ENCODE measurements at regions not wholly inside any gene's neighbourhood (a gene's known extent, or its start where the extent isn't known, plus 50 kb on each side); places are given as distances from the start of the nearest gene placed in this dataset.

- no peak overlapping the region for H2AFZ ChIP-seq (ENCODE audit: control insufficient read depth, low read depth, low read length)
- no peak overlapping the region for H3K9ac ChIP-seq (ENCODE audit: control insufficient read depth, insufficient read depth, low read length)
- ATAC-seq (no peak), DNase-seq (ENCODE audit: low read depth, low spot score) (no peak), FAIRE-seq (no peak)
- CTCF ChIA-PET: no interaction called here
- WGBS (ENCODE audit: insufficient coverage, insufficient replicate concordance, low lambda C conversion rate, missing lambda C conversion rate): 25% methylated on average over 4 of the region's 4 CpGs
- H3K36me3 ChIP-seq (ENCODE audit: control insufficient read depth in 2 of 2, insufficient read depth in 2 of 2, low read length in 1 of 2): no peaks in the 10 kb centered on the region
- no peaks in the 10 kb centered on the region for H3K79me2 ChIP-seq (ENCODE audit: control insufficient read depth, insufficient read depth, low read length)
- SMC1A ChIA-PET (ENCODE audit: uncharacterized antibody, unreplicated experiment): no interaction called here
- peaks cover 0 to 3% of the 10 kb centered on the region in 2 experiments; a peak in 1 of 4 replicates for H3K27me3 ChIP-seq (replicated peaks in 1 of 2; ENCODE audit: control insufficient read depth in 2 of 2, insufficient read depth in 2 of 2, low read length in 1 of 2)
- no peak overlapping the region for H3K4me2 ChIP-seq (ENCODE audit: control insufficient read depth, insufficient read depth)
- intact Hi-C loops (cut with micrococcal nuclease; ENCODE audit: unreplicated experiment): no loop called here
- H3K4me3 ChIP-seq: no peak overlapping the region
- in situ Hi-C loops (cut with MboI): no loop called here
- no peak for TF ChIP-seq NFXL1 (IDR thresholded peaks at IDR 0.05; ENCODE audit: borderline replicate concordance)
- no peak for TF ChIP-seq RELB (IDR thresholded peaks at IDR 0.05; ENCODE audit: low read depth)
- no peak for TF ChIP-seq SMC3 (IDR thresholded peaks at IDR 0.05; ENCODE audit: borderline replicate concordance, low read length)
- no peak for TF ChIP-seq TARDBP (IDR thresholded peaks at IDR 0.05; ENCODE audit: borderline replicate concordance)
- no peak for TF ChIP-seq POLR2A (IDR thresholded peaks at IDR 0.05; ENCODE audit: low read depth, low read length)
- no peak for TF ChIP-seq FOS (IDR thresholded peaks at IDR 0.05; ENCODE audit: borderline replicate concordance, extremely low read depth, insufficient read length)
- TF ChIP-seq TCF12 (IDR thresholded peaks at IDR 0.05; ENCODE audit: low read depth, low read length): no peak
- no peak for TF ChIP-seq POLR2AphosphoS2 (IDR thresholded peaks at IDR 0.05; ENCODE audit: low read depth, low read length)
- no peak for TF ChIP-seq ESRRA (IDR thresholded peaks at IDR 0.05; ENCODE audit: low read length)
- no peak for TF ChIP-seq RAD21 (IDR thresholded peaks at IDR 0.05; ENCODE audit: insufficient read depth, low read depth, low read length)
- no peaks in the 10 kb centered on the region; the same call in 1 of the 2 replicates for H4K20me1 ChIP-seq (ENCODE audit: control insufficient read depth, insufficient read depth)
- no peaks in the 10 kb centered on the region for H3K4me1 ChIP-seq (ENCODE audit: control insufficient read depth, insufficient read depth, low read length)
- POLR2A ChIA-PET: no interaction called here
- no TSS peak for BruUV-seq (replicated peaks)
- no peak overlapping the region for H3K27ac ChIP-seq (ENCODE audit: control insufficient read depth, insufficient read depth)
- H3K9me3 ChIP-seq (replicated peaks; ENCODE audit: control insufficient read depth, insufficient read depth, low read length): no peaks in the 10 kb centered on the region
- RAD21 ChIA-PET (ENCODE audit: unreplicated experiment): no interaction called here
These were observed 196.3 kb downstream of the JCAD start for GRCh38 chr10:29862923-29863614.
